ENCODE measurements at regions not wholly inside any gene's neighbourhood (a gene's known extent, or its start where the extent isn't known, plus 50 kb on each side); places are given as distances from the start of the nearest gene placed in this dataset.
"Not testable (repeated sequence)": the region's sequence is repeated elsewhere in the genome, so short reads cannot be mapped to it uniquely, and the experiment has no call there.

DNA sequence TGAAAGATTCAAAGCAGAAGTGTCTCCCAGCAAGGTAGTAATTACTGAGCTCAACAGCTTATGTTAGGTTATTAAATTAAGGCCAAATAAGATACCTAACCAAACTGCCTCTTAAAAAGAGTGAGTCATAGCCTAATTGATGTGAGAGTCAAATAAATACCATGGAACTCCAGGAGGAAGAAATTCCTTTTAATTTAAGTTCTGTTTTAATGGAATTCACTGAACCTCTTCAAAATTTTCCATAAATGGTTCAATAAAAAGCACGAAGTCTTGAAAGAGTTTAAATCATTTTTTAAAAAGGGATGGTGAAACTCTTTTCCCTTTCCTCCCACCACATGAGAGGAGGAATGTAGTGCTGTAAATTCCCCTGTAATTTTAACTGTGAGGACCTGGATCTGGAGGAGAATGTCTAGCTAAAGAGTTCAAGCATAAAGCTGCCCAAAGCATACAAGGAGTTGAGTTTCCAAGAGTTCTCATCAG is 180.8 kb upstream of the MMADHC start:
- no peak for DNase-seq

GRCh38 chr2:149767516-149767974 is 180.0 kb upstream of the MMADHC start:
- no peak for DNase-seq

DNA sequence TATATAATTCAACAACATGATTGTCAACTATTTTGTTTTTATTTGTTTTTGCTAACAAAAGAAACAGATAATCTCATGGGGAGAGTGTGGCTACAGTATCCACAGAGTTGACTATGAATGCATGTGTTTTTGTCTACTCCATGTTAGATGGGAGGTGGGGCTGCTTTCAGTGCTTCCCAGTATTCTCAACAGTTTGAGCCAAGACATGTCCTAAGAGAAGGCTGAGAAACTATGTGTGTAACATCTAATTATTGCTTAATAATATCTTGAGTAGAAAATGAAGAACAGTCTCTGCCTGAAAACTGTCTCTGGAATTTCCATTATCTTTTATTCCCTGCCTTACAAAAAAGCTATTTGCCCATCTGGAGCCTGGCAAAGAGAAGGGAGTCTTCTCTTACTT is 178.8 kb upstream of the MMADHC start:
- no peak for DNase-seq

GRCh38 chr2:149765636-149766035 is 178.1 kb upstream of the MMADHC start:
- no peak for DNase-seq

DNA sequence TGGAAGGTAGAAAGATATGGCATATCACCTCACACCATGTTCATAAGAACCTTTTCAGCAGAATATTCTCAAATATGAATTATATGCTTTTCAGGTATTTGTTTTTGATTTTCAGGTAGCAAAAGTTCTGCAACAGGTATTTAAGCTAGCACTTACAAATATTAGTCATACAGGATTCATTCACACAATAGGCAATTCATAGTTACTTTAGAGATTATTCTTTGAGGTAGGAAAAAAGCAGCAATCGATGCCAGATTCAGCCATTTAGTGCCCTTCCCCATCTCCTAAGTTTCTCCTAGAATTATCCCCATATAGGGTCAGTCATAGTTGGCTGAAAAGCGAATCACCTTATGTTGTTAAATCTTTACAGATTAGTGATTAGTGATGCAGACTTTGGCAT is 177.4 kb upstream of the MMADHC start:
- DNase-seq = no peak

DNA sequence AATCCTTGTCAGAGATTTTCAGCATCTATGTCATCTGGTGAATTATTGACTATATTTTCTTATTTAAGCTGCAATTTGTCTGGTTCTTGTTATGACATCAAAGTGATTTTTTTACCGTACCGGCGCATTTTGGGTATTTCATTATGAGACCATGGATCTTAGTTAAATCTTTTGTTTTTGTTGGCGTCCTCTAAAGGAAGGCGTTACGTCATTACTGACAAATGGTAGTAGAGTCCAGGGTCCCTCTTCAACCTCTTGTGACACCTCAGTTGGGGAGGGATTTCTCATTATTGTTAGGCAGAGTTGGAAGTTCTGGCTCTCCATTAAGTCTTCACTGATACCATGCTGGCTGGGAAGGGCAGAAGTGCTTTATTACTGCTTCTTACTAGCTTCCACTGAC is 175.8 kb upstream of the MMADHC start:
- no peak for DNase-seq

GRCh38 chr2:149761611-149762010 is 174.0 kb upstream of the MMADHC start:
- DNase-seq = no peak

- not testable (repeated sequence) for DNase-seq
Observed at GRCh38 chr2:149759382-149759781, 171.8 kb upstream of the MMADHC start.

DNA sequence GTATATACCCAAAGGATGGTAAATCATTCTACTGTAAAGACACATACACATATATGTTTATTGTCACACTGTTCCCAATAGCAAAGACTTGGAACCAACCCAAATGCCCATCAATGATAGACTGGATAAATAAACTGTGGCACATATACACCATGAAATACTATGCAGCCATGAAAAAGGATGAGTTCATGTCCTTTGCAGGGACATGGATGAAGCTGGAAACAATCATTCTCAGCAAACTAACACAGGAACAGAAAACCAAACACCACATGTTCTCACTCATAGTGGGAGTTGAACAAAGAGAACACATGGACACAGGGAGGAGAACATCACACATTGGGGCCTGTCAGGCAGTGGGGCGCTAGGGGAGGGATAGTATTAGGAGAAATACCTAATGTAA is 167.1 kb upstream of the MMADHC start:
- DNase-seq = not testable (repeated sequence)

DNA sequence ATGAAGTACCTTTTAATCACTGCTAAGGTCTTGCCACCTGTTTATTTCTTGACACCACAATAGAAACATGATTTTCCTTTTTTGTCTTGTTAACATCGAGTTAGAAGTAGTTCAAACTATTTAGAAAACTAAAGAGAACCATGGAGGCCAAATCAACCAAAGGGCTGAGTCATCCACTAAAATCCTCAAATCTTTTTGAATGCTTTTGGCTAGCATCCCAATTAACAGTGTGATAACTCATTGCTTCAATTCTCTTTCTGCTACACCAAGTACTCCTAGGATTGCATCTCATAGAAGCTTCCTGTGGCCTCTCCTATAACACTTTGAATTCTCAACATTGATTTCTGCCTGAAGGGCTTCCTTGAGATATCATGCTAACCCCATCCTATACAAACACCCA is 159.9 kb upstream of the MMADHC start:
- DNase-seq = no peak

GRCh38 chr2:149745396-149746230 is 158.0 kb upstream of the MMADHC start:
- DNase-seq = no peak

GRCh38 chr2:149744865-149745264 is 157.3 kb upstream of the MMADHC start:
- no peak for DNase-seq

GRCh38 chr2:149743842-149744448 is 156.4 kb upstream of the MMADHC start:
- DNase-seq = no peak

DNA sequence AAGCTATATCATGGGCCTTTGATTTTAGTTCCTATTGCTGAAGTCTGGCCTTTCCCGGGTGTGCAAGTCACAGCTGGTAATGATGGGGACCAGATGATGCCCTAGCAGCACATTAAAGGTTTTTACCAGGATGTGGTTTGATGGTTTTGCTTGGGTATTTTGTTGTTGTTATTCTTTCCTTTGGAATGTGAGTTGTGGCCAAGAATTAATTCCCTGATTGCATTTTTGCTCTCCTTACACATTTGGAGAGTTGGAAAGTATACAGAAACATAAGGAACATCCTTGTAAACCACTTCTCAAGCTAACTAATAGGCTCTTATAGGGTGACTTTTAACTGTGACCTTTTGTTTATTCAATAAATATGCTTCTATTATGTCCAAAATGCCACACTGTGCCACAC is 154.1 kb upstream of the MMADHC start:
- DNase-seq = no peak

DNA sequence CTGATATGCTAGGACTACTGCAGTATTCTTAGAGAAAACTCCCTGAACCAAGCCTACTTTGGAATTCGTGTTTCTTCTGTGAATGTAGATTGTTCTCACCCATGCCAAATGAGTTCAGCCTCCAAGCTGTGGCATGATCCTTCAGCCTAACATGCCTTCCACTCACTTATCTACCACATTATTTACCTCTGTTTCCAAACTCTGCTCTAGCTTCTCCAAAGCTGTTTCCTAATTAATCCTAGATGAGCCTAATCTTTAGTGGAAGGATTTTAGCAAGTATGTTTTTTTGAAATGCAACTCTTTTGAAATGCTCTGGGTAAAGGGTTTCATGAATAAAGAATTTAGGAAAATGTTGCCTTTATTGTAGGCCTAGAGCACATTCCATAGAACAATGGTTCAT is 152.9 kb upstream of the MMADHC start:
- no peak for DNase-seq

DNA sequence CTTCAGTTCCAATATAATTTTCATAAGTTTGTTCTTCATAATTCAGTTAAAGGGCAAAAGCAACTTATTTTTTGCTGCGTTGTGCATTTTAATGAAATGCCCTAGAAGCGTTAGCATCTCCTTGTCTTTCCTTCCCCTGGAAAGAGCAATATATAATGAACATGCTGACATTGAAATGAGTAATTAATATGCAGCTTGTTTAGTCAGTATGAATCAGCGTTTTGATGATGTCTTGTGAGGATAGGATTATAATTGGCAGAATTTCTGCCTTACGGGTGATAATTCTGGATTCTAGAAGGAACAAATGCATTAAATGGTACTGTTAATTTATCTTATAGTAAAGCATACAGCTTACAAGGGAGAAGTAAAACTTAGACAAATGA is 152.3 kb upstream of the MMADHC start:
- DNase-seq = no peak

- no peak for DNase-seq
Observed at GRCh38 chr2:149739171-149739882, 151.8 kb upstream of the MMADHC start.

DNA sequence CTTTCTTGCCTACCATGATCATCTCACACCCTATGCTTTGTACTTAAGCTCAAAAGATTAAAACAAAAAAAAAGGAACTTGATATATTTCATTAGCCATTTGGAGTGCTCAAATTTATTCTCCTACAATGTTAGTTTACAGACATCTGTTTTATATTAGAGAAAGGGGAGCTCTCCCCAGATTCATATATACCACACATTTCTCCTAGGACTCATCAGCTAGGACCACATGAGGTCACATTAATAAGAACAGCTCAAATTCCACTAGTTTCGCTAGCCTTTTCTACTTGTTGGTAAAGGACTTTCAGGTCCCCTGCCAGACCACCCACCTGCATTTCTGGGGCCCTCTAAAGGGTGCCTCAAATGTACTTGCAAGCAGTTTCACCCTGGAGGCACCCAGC is 151.2 kb upstream of the MMADHC start:
- no peak for DNase-seq

- no peak for DNase-seq
Observed at GRCh38 chr2:149737896-149738295, 150.3 kb upstream of the MMADHC start.

GRCh38 chr2:149735237-149735958 is 147.8 kb upstream of the MMADHC start:
- no peak for DNase-seq

DNA sequence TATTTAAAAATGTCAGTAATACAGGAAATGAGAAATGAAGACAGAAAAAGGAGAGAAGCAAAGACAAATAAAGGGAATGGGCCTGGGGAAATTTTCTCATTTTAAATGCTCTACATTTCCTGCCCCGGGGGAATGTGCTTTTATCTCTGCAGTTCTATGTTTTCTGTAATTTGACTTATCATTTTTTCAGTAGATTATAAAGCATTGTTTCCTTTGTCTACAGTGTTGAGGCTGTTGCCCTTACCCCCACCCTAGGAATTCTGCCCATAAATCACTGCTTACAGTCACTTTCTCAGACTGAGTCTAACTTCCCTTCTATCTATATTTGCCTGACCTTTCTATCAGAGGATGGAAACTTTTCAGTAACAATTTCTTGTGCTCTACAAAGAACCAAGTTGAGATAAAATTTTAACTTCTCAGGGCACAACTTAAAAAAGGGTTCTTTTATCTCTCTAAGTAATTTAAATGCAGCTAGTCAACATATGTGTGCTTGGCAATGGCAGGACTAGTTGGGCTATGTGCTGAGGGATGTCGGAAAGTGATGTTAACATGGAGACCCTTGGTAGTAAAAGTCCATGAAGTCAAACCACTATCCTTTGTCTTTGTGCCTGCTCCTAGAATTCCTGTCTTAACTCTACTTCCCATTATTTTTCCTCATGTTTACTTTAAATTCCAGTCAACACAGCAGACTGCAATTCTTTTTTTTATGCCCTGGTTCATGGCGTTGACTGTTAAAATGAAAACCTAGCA is 146.5 kb upstream of the MMADHC start:
- no peak for DNase-seq

DNA sequence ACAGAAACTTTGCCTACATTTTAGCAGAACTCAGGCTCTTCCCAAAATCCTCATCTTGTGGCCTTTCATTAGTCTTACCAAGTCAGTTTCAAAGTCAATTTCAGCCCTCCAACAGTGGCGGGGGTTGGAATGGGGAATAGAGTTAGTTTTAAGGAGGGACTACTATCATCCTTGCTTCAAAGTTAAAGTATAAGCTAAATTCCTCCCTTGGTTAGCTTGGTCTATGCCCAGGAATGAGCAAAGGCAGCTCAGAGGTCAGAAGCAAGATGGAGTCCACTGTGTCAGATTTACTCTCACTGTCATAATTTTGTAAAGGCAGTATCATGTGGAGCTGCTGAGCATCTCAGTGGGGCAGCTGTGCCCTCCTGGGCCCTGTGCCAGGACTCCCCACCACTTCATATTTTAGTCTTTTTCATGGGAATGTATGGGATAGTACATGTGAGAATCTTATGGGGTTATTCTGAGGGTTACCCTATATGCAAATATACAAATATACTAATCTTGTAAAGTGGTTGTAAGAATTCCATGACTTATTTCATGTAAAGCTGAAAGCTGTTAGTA is 145.2 kb upstream of the MMADHC start:
- DNase-seq = no peak

All from CD4-positive, alpha-beta T cell treated with Interleukin-10 for 1 hour (primary cell).